ENCODE measurements at regions not wholly inside any gene's neighbourhood (a gene's known extent, or its start where the extent isn't known, plus 50 kb on each side); places are given as distances from the start of the nearest gene placed in this dataset.

- WGBS = 91% methylated on average over 4 of the region's 4 CpGs
- Histone ChIP-seq H3K36me3 (no peaks in the 10 kb centered on the region), H3K4me1 (no peaks in the 10 kb centered on the region), H3K9me3 (no peaks in the 10 kb centered on the region), H3K27me3 (peaks cover 0 to 11% (median 0%) of the 10 kb centered on the region in 4 donors), H3K27ac (replicated peaks in 1 of 4) (no peak overlapping the region), H3K4me3 (no peak overlapping the region)
- intact Hi-C loops (cut with DNase I) = no loop called here
- no peak for DNase-seq (ENCODE audit: extremely low spot score)
- no peak for TF ChIP-seq POLR2AphosphoS5 (IDR thresholded peaks at IDR 0.05)
- no peak for TF ChIP-seq POLR2A (IDR thresholded peaks at IDR 0.05; ENCODE audit: low read depth)
- no peak for TF ChIP-seq EP300 (IDR thresholded peaks at IDR 0.05)
- TF ChIP-seq CTCF (IDR thresholded peaks at IDR 0.05) = no peak
Observed at GRCh38 chr18:22086973-22087372, 82.4 kb upstream of the GATA6 start.

GRCh38 chr18:22088029-22088428 is 81.4 kb upstream of the GATA6 start:
- Histone ChIP-seq H3K36me3 (no peaks in the 10 kb centered on the region), H3K4me3 (no peak overlapping the region), H3K4me1 (no peaks in the 10 kb centered on the region), H3K27ac (replicated peaks in 1 of 4) (no peak overlapping the region), H3K27me3 (peaks cover 0 to 11% (median 0%) of the 10 kb centered on the region in 4 donors), H3K9me3 (no peaks in the 10 kb centered on the region)
- DNase-seq (ENCODE audit: extremely low spot score) = no peak
- WGBS = 91% methylated on average over 7 of the region's 7 CpGs
- no peak for TF ChIP-seq POLR2A (IDR thresholded peaks at IDR 0.05; ENCODE audit: low read depth)
- no peak for TF ChIP-seq EP300 (IDR thresholded peaks at IDR 0.05)
- no peak for TF ChIP-seq CTCF (IDR thresholded peaks at IDR 0.05)
- TF ChIP-seq POLR2AphosphoS5 (IDR thresholded peaks at IDR 0.05) = no peak
- intact Hi-C loops (cut with DNase I) = no loop called here

GRCh38 chr18:22088996-22089640 is 80.3 kb upstream of the GATA6 start:
- TF ChIP-seq POLR2AphosphoS5 (IDR thresholded peaks at IDR 0.05) (no peak), POLR2A (IDR thresholded peaks at IDR 0.05; ENCODE audit: low read depth) (no peak), CTCF (IDR thresholded peaks at IDR 0.05) (no peak), EP300 (IDR thresholded peaks at IDR 0.05) (no peak)
- H3K9me3 ChIP-seq = no peaks in the 10 kb centered on the region
- WGBS = 88% methylated on average over 12 of the region's 12 CpGs
- no peak for DNase-seq (ENCODE audit: extremely low spot score)
- H3K27me3 ChIP-seq = peaks cover 0 to 11% (median 0%) of the 10 kb centered on the region in 4 donors
- H3K4me3 ChIP-seq = no peak overlapping the region
- intact Hi-C loops (cut with DNase I) = no loop called here
- H3K27ac ChIP-seq (replicated peaks in 1 of 4) = no peak overlapping the region
- H3K4me1 ChIP-seq = no peaks in the 10 kb centered on the region
- no peaks in the 10 kb centered on the region for H3K36me3 ChIP-seq

GRCh38 chr18:22091341-22091740 is 78.0 kb upstream of the GATA6 start:
- 89% methylated on average over 2 of the region's 2 CpGs for WGBS
- H3K4me1 ChIP-seq = no peaks in the 10 kb centered on the region
- no peak overlapping the region for H3K4me3 ChIP-seq
- H3K36me3 ChIP-seq = no peaks in the 10 kb centered on the region
- H3K27ac ChIP-seq (replicated peaks in 1 of 4) = no peak overlapping the region
- H3K9me3 ChIP-seq = no peaks in the 10 kb centered on the region
- DNase-seq (ENCODE audit: extremely low spot score) = no peak
- TF ChIP-seq CTCF (IDR thresholded peaks at IDR 0.05) = no peak
- TF ChIP-seq EP300 (IDR thresholded peaks at IDR 0.05) = no peak
- TF ChIP-seq POLR2AphosphoS5 (IDR thresholded peaks at IDR 0.05) = no peak
- no peak for TF ChIP-seq POLR2A (IDR thresholded peaks at IDR 0.05; ENCODE audit: low read depth)
- intact Hi-C loops (cut with DNase I) = loop anchor here (10.0 kb wide), 1 partner anchor 57 kb away; no protein-coding TSS in a partner anchor
- H3K27me3 ChIP-seq = no peaks in the 10 kb centered on the region

Data from esophagus muscularis mucosa (tissue), 4 donors.